ENCODE measurements at regions not wholly inside any gene's neighbourhood (a gene's known extent, or its start where the extent isn't known, plus 50 kb on each side); places are given as distances from the start of the nearest gene placed in this dataset.

GRCh38 chr3:82067420-82067819, 306.0 kb upstream of the GBE1 start:
- TF ChIP-seq, protein P1, sequence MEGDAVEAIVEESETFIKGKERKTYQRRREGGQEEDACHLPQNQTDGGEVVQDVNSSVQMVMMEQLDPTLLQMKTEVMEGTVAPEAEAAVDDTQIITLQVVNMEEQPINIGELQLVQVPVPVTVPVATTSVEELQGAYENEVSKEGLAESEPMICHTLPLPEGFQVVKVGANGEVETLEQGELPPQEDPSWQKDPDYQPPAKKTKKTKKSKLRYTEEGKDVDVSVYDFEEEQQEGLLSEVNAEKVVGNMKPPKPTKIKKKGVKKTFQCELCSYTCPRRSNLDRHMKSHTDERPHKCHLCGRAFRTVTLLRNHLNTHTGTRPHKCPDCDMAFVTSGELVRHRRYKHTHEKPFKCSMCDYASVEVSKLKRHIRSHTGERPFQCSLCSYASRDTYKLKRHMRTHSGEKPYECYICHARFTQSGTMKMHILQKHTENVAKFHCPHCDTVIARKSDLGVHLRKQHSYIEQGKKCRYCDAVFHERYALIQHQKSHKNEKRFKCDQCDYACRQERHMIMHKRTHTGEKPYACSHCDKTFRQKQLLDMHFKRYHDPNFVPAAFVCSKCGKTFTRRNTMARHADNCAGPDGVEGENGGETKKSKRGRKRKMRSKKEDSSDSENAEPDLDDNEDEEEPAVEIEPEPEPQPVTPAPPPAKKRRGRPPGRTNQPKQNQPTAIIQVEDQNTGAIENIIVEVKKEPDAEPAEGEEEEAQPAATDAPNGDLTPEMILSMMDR (conservative IDR thresholded peaks at IDR 0.05; ENCODE audit: low read depth in 2 of 2) = no peak
- TF ChIP-seq POLR2AphosphoS5 (IDR thresholded peaks at IDR 0.05; ENCODE audit: low read depth) (no peak), EZH2 (IDR thresholded peaks at IDR 0.05; ENCODE audit: low read depth, unreplicated experiment) (no peak)
